ENCODE measurements at regions not wholly inside any gene's neighbourhood (a gene's known extent, or its start where the extent isn't known, plus 50 kb on each side); places are given as distances from the start of the nearest gene placed in this dataset.
"Not testable (repeated sequence)": the region's sequence is repeated elsewhere in the genome, so short reads cannot be mapped to it uniquely, and the experiment has no call there.

- H3K36me3 ChIP-seq (ENCODE audit: control insufficient read depth, insufficient read depth, low read length); H3K79me1 ChIP-seq (ENCODE audit: low read depth in 1 of 2, low read length in 2 of 2); H3K4me2 ChIP-seq (ENCODE audit: low read depth, low read length); H3K4me1 ChIP-seq (ENCODE audit: control insufficient read depth, insufficient read depth, low read length); CTCF ChIA-PET; H3K4me3 ChIP-seq (ENCODE audit: insufficient read depth, low read depth, low read length); H4K8ac ChIP-seq (ENCODE audit: low read depth in 2 of 2, low read length in 2 of 2); dilution Hi-C loops (cut with HindIII; ENCODE audit: low sequenced_read_pairs, unreplicated experiment); H3K9me3 ChIP-seq (ENCODE audit: control insufficient read depth, insufficient read depth, low read length); H2BK120ac ChIP-seq (ENCODE audit: low read depth, low read length); H4K91ac ChIP-seq (ENCODE audit: insufficient read depth, low read depth, low read length); H2AK5ac ChIP-seq (ENCODE audit: low read depth, low read length); BruUV-seq (replicated peaks); H3K9ac ChIP-seq (ENCODE audit: low read depth, low read length); H3K18ac ChIP-seq (ENCODE audit: low read depth, low read length); H3K56ac ChIP-seq (ENCODE audit: extremely low read depth, insufficient read depth, low read length); H3K14ac ChIP-seq (replicated peaks; ENCODE audit: low read depth, low read length); H3K9me1 ChIP-seq (ENCODE audit: insufficient read depth, low read length); H2AFZ ChIP-seq (replicated peaks; ENCODE audit: low read length, poor library complexity); H2BK20ac ChIP-seq (ENCODE audit: low read depth, low read length); H4K5ac ChIP-seq (ENCODE audit: low read depth, low read length); intact Hi-C loops (cut with micrococcal nuclease); H3K23ac ChIP-seq (ENCODE audit: low read depth, low read length); DNase-seq; POLR2A ChIA-PET (ENCODE audit: unreplicated experiment); H2AK9ac ChIP-seq (replicated peaks; ENCODE audit: low read depth, low read length, poor library complexity); H2BK5ac ChIP-seq (ENCODE audit: low read depth, low read length, poor library complexity, severe bottlenecking); in situ Hi-C loops (cut with MboI; ENCODE audit: low sequenced_read_pairs); H4K20me1 ChIP-seq (ENCODE audit: insufficient read depth, low read length); H2BK15ac ChIP-seq (ENCODE audit: low read depth, low read length); H3K27me3 ChIP-seq (ENCODE audit: control insufficient read depth, insufficient read depth, low read length); ATAC-seq (ENCODE audit: low read depth); H3K4ac ChIP-seq (ENCODE audit: low read depth, low read length); H3K27ac ChIP-seq (ENCODE audit: insufficient read depth, low read length): not testable (repeated sequence)
- no CpG with 5 or more reads among the region's 3 CpGs for whole genome bisulfite sequencing, 2 experiments (ENCODE audit: extremely low coverage in 2 of 2, insufficient read length in 1 of 2)
Observed at GRCh38 chr15:20142906-20143305, 398.7 kb downstream of the GOLGA6L6 start.

GRCh38 chr15:20142410-20142809 is 399.2 kb downstream of the GOLGA6L6 start:
- H3K27ac ChIP-seq (ENCODE audit: insufficient read depth, low read length); CTCF ChIA-PET; H2BK15ac ChIP-seq (ENCODE audit: low read depth, low read length); BruUV-seq (replicated peaks); H2BK120ac ChIP-seq (ENCODE audit: low read depth, low read length); H2AK5ac ChIP-seq (ENCODE audit: low read depth, low read length); H3K27me3 ChIP-seq (ENCODE audit: control insufficient read depth, insufficient read depth, low read length); H3K9me1 ChIP-seq (ENCODE audit: insufficient read depth, low read length); H2BK5ac ChIP-seq (ENCODE audit: low read depth, low read length, poor library complexity, severe bottlenecking); H4K5ac ChIP-seq (ENCODE audit: low read depth, low read length); H4K91ac ChIP-seq (ENCODE audit: insufficient read depth, low read depth, low read length); ATAC-seq (ENCODE audit: low read depth); in situ Hi-C loops (cut with MboI; ENCODE audit: low sequenced_read_pairs); H3K56ac ChIP-seq (ENCODE audit: extremely low read depth, insufficient read depth, low read length); H3K4me2 ChIP-seq (ENCODE audit: low read depth, low read length); DNase-seq; intact Hi-C loops (cut with micrococcal nuclease); H3K23ac ChIP-seq (ENCODE audit: low read depth, low read length); H4K20me1 ChIP-seq (ENCODE audit: insufficient read depth, low read length); H2BK20ac ChIP-seq (ENCODE audit: low read depth, low read length); H3K4me3 ChIP-seq (ENCODE audit: insufficient read depth, low read depth, low read length); H3K36me3 ChIP-seq (ENCODE audit: control insufficient read depth, insufficient read depth, low read length); H4K8ac ChIP-seq (ENCODE audit: low read depth in 2 of 2, low read length in 2 of 2); H3K79me1 ChIP-seq (ENCODE audit: low read depth in 1 of 2, low read length in 2 of 2); POLR2A ChIA-PET (ENCODE audit: unreplicated experiment); H2AK9ac ChIP-seq (replicated peaks; ENCODE audit: low read depth, low read length, poor library complexity); H3K4me1 ChIP-seq (ENCODE audit: control insufficient read depth, insufficient read depth, low read length); H3K4ac ChIP-seq (ENCODE audit: low read depth, low read length); dilution Hi-C loops (cut with HindIII; ENCODE audit: low sequenced_read_pairs, unreplicated experiment); H3K9ac ChIP-seq (ENCODE audit: low read depth, low read length); H2AFZ ChIP-seq (replicated peaks; ENCODE audit: low read length, poor library complexity); H3K9me3 ChIP-seq (ENCODE audit: control insufficient read depth, insufficient read depth, low read length); H3K18ac ChIP-seq (ENCODE audit: low read depth, low read length); H3K14ac ChIP-seq (replicated peaks; ENCODE audit: low read depth, low read length): not testable (repeated sequence)
- WGBS, 2 experiments (ENCODE audit: extremely low coverage in 2 of 2, insufficient read length in 1 of 2) = no CpG with 5 or more reads among the region's 1 CpG
